Activated B cell treated with CpG ODN at 0.5 μM for 24 hours (primary cell): ENCODE measurements at regions not wholly inside any gene's neighbourhood (a gene's known extent, or its start where the extent isn't known, plus 50 kb on each side); places are given as distances from the start of the nearest gene placed in this dataset.

Source experiments
- ATAC-seq: fragments of 200-7000 bp; cut with Tn5 transposase; one replicate; pipeline ENCODE4 v1.10.0; 2021; ENCODE audit warnings: low read depth, mild to moderate bottlenecking, moderate library complexity
- CTCF ChIA-PET: fragments of 350-600 bp; sonication (Branson Sonifier 250); formaldehyde crosslinking; loops from one replicate; lab custom pipeline; 2021; ENCODE audit warnings: antibody characterized with exemption; lab: Charles Lee
- POLR2A ChIA-PET: fragments of 350-600 bp; sonication (Branson Sonifier 250); formaldehyde crosslinking; loops from one replicate; lab custom pipeline; 2021; ENCODE audit warnings: antibody characterized with exemption; lab: Charles Lee
- DNase-seq: peaks from one replicate; pipeline ENCODE4 v3.0.0; 2022
- H3K27ac Mint-ChIP-seq: one replicate; pipeline ENCODE4 v1.8.0; 2020; ENCODE audit warnings: mixed read lengths
- H3K27me3 Mint-ChIP-seq: one replicate; pipeline ENCODE4 v1.8.0; 2021; ENCODE audit warnings: mixed read lengths
- H3K36me3 Mint-ChIP-seq: one replicate; pipeline ENCODE4 v1.8.0; 2021; ENCODE audit warnings: low read depth, mixed read lengths
- H3K4me1 Mint-ChIP-seq: one replicate; pipeline ENCODE4 v1.8.0; 2021; ENCODE audit warnings: mixed read lengths
- H3K4me3 Mint-ChIP-seq: one replicate; pipeline ENCODE4 v1.8.0; 2020; ENCODE audit warnings: mild to moderate bottlenecking, mixed read lengths
- H3K9me3 Mint-ChIP-seq: one replicate; pipeline ENCODE4 v1.8.0; 2020; ENCODE audit warnings: mixed read lengths
- CTCF ChIP-seq: fragments of 200-600 bp; IDR thresholded peaks from one replicate; pipeline ENCODE4 v1.8.0; 2022; ENCODE audit warnings: antibody characterized with exemption, mild to moderate bottlenecking
- intact Hi-C: fragments of 100-400 bp; cut with micrococcal nuclease; formaldehyde crosslinking; loops from one replicate; pipeline ENCODE4 v1.15.1; 2024

DNA sequence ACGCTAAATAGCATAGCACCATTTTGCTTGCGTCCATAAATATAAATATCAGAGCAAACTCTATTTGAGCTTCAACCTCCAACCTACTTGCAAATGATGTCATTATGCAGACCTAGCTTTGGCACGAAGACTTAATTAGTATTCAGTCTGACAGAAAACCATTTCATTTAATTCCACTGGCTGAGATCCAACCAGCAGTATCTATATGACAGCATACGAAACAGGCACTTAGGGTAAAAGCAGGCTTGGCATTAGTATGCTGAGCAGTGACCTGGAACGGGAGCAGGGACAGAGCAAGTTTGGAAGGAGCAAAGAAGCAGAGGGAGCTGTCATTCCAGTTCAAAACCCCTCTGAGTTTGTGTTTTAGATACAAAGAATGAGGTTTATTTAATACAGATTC, 312.5 kb upstream of the CHRM2 start:
- no peak for ATAC-seq
- Mint-ChIP-seq H3K4me1 (no peaks in the 10 kb centered on the region), H3K27ac (no peak overlapping the region), H3K27me3 (no peaks in the 10 kb centered on the region), H3K4me3 (no peak overlapping the region), H3K36me3 (no peaks in the 10 kb centered on the region), H3K9me3 (peaks cover 11% of the 10 kb centered on the region)
- ChIA-PET POLR2A (no interaction called here), CTCF (no interaction called here)
- intact Hi-C loops = no loop called here
- TF ChIP-seq CTCF = no peak
- no peak for DNase-seq

GRCh38 chr7:136551618-136552017, 316.8 kb upstream of the CHRM2 start:
- DNase-seq (no peak), ATAC-seq (no peak)
- TF ChIP-seq CTCF = no peak
- no peaks in the 10 kb centered on the region for H3K27me3 Mint-ChIP-seq
- intact Hi-C loops = no loop called here
- H3K27ac Mint-ChIP-seq = no peak overlapping the region
- POLR2A ChIA-PET = no interaction called here
- CTCF ChIA-PET = no interaction called here
- H3K36me3 Mint-ChIP-seq = no peaks in the 10 kb centered on the region
- H3K9me3 Mint-ChIP-seq = no peaks in the 10 kb centered on the region
- no peak overlapping the region for H3K4me3 Mint-ChIP-seq
- H3K4me1 Mint-ChIP-seq = no peaks in the 10 kb centered on the region

DNA sequence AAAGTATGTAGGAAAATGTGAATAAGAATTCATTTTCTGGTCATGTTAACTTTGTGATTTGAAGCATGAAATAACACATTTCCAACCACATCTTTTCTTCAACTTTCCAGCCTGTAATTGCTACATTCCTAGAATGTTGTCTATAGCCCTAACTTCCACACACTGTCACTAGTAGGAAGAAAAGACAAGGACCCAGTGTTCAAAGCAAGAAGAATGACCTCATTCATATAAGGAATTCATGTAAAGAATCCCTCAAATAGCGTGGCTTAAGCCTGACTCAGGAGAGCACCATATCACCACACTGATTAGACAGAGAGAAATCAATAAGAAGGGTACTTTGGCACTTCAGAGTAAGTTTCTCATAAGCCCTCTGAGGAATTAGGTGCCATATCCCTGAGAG, 318.7 kb upstream of the CHRM2 start:
- no peak overlapping the region for H3K27ac Mint-ChIP-seq
- intact Hi-C loops = no loop called here
- no peak for DNase-seq
- POLR2A ChIA-PET = no interaction called here
- no peak for TF ChIP-seq CTCF
- CTCF ChIA-PET = no interaction called here
- no peaks in the 10 kb centered on the region for H3K9me3 Mint-ChIP-seq
- no peaks in the 10 kb centered on the region for H3K4me1 Mint-ChIP-seq
- no peak for ATAC-seq
- H3K27me3 Mint-ChIP-seq = no peaks in the 10 kb centered on the region
- H3K4me3 Mint-ChIP-seq = no peak overlapping the region
- no peaks in the 10 kb centered on the region for H3K36me3 Mint-ChIP-seq

DNA sequence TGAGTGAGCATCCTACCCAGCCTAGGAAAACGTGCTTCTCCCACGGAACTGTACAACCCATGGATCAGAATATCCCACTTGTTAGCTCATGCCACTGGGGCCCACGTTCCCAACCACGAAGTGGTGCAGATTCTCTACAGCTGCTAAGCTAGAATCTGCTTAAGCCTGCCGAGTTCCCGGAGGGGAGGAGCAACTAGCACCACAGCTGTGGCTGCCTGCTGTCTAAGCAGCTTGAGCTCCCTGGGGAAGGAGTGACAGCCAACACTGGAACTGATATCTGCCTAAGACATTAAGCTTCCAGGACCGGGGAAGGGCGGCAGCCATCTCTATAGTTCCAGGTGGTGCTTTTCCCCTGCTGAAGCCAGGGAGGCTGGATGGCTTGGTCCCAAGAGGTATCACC, 334.7 kb upstream of the CHRM2 start:
- ChIA-PET POLR2A (no interaction called here), CTCF (no interaction called here)
- Mint-ChIP-seq H3K27ac (no peak overlapping the region), H3K27me3 (no peaks in the 10 kb centered on the region), H3K9me3 (peaks cover 11% of the 10 kb centered on the region), H3K4me1 (no peaks in the 10 kb centered on the region), H3K4me3 (no peak overlapping the region), H3K36me3 (no peaks in the 10 kb centered on the region)
- DNase-seq (no peak), ATAC-seq (no peak)
- intact Hi-C loops = no loop called here
- TF ChIP-seq CTCF = no peak

GRCh38 chr7:136530831-136531230, 337.6 kb upstream of the CHRM2 start:
- peaks cover 17% of the 10 kb centered on the region for H3K9me3 Mint-ChIP-seq
- H3K4me1 Mint-ChIP-seq = no peaks in the 10 kb centered on the region
- ATAC-seq = no peak
- TF ChIP-seq CTCF = no peak
- ChIA-PET CTCF (no interaction called here), POLR2A (no interaction called here)
- DNase-seq = no peak
- no peak overlapping the region for H3K4me3 Mint-ChIP-seq
- no peaks in the 10 kb centered on the region for H3K27me3 Mint-ChIP-seq
- no peaks in the 10 kb centered on the region for H3K36me3 Mint-ChIP-seq
- no peak overlapping the region for H3K27ac Mint-ChIP-seq
- intact Hi-C loops = no loop called here
